HEK293T (cell line): ENCODE measurements at regions not wholly inside any gene's neighbourhood (a gene's known extent, or its start where the extent isn't known, plus 50 kb on each side); places are given as distances from the start of the nearest gene placed in this dataset.

Experiments
- CTCF ChIA-PET: fragments of 350-600 bp; formaldehyde crosslinking; extraction: SDS; loops from one replicate; lab custom pipeline; 2021; ENCODE audit warnings: antibody characterized with exemption, inconsistent platforms; lab: Yijun Ruan, JAX
- POLR2A ChIA-PET: fragments of 350-600 bp; formaldehyde crosslinking; extraction: SDS; loops from one replicate; lab custom pipeline; 2020; ENCODE audit warnings: antibody characterized with exemption, inconsistent platforms; lab: Yijun Ruan, JAX
- DNase-seq: peaks from one replicate; pipeline ENCODE4 v3.0.0; 2012; ENCODE audit warnings: mixed read lengths; ENCODE audit errors: extremely low spot score
- ARNT ChIP-seq: fragments of 450-650 bp; IDR thresholded peaks from 2 replicates; pipeline ENCODE4 v1.6.1; 2017; ENCODE audit warnings: mild to moderate bottlenecking
- BHLHE40 ChIP-seq: fragments of 450-650 bp; IDR thresholded peaks from 2 replicates; pipeline ENCODE4 v1.6.1; 2016; ENCODE audit warnings: mild to moderate bottlenecking, moderate library complexity, borderline replicate concordance
- CTBP1 ChIP-seq: fragments of 450-650 bp; IDR thresholded peaks from 2 replicates; pipeline ENCODE4 v1.6.1; 2016; ENCODE audit warnings: borderline replicate concordance
- ELF4 ChIP-seq: fragments of 450-650 bp; IDR thresholded peaks from 2 replicates; pipeline ENCODE4 v1.6.1; 2017; ENCODE audit warnings: antibody characterized with exemption
- FOXA1 ChIP-seq: fragments of 450-650 bp; IDR thresholded peaks from 2 replicates; pipeline ENCODE4 v1.6.1; 2016; ENCODE audit warnings: mild to moderate bottlenecking
- FOXK2 ChIP-seq: fragments of 450-650 bp; IDR thresholded peaks from 2 replicates; pipeline ENCODE4 v1.6.1; 2016; ENCODE audit warnings: mild to moderate bottlenecking
- FOXM1 ChIP-seq: fragments of 450-650 bp; IDR thresholded peaks from 2 replicates; pipeline ENCODE4 v1.6.1; 2017; ENCODE audit warnings: mild to moderate bottlenecking, borderline replicate concordance
- HDGF ChIP-seq: fragments of 450-650 bp; IDR thresholded peaks from 2 replicates; pipeline ENCODE4 v1.6.1; 2017; ENCODE audit warnings: antibody characterized with exemption, borderline replicate concordance
- L3MBTL2 ChIP-seq: fragments of 450-650 bp; conservative IDR thresholded peaks from 2 replicates; pipeline ENCODE4 v1.6.1; 2016; ENCODE audit warnings: mild to moderate bottlenecking
- LEF1 ChIP-seq: fragments of 450-650 bp; IDR thresholded peaks from 2 replicates; pipeline ENCODE4 v1.6.1; 2017; ENCODE audit warnings: mild to moderate bottlenecking, borderline replicate concordance
- NFRKB ChIP-seq: fragments of 450-650 bp; IDR thresholded peaks from 2 replicates; pipeline ENCODE4 v1.6.1; 2016; ENCODE audit warnings: mild to moderate bottlenecking, moderate library complexity
- SP1 ChIP-seq: fragments of 450-650 bp; IDR thresholded peaks from 2 replicates; pipeline ENCODE4 v1.6.1; 2017
- SUZ12 ChIP-seq: fragments of 450-650 bp; IDR thresholded peaks from 2 replicates; pipeline ENCODE4 v1.6.1; 2016; ENCODE audit warnings: mild to moderate bottlenecking
- TARDBP ChIP-seq: fragments of 450-650 bp; IDR thresholded peaks from 2 replicates; pipeline ENCODE4 v1.6.1; 2016
- ZNF384 ChIP-seq: fragments of 450-650 bp; IDR thresholded peaks from 2 replicates; pipeline ENCODE4 v1.6.1; 2016
- TF ChIP-seq, protein P1 (sequence below): fragments of 450-650 bp; IDR thresholded peaks from 2 replicates; pipeline ENCODE4 v1.6.1; 2016

DNA sequence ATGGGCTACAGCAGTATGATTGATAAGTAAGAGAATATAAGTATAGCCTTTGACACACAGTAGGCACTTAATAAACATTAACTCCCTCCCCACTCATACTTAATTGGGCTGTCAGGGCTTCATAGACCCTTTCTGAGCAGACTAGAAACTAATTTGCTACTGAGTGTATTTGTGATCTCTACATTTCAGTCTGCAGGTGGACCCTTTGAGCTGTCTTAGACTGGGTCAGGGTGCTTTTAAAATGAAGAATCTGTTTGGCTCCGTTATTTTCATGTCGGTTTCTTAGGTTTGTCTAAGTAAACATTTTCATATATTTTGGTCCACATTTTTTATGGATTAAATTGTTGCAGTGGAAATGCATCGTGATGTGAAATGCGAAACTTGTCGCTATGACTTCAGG is 50.3 kb upstream of the SELENOK start:
- ChIA-PET CTCF (no interaction called here), POLR2A (no interaction called here)
- no peak for DNase-seq
- TF ChIP-seq SP1, result no peak
- no peak for TF ChIP-seq FOXA1
- no peak for TF ChIP-seq ARNT
- TF ChIP-seq SUZ12, result no peak
- no peak for TF ChIP-seq TARDBP
- no peak for TF ChIP-seq ELF4
- no peak for TF ChIP-seq FOXM1
- no peak for TF ChIP-seq HDGF
- no peak for TF ChIP-seq LEF1
- no peak for TF ChIP-seq ZNF384
- TF ChIP-seq L3MBTL2, result no peak
- no peak for TF ChIP-seq BHLHE40
- TF ChIP-seq FOXK2, result no peak
- TF ChIP-seq, protein P1, sequence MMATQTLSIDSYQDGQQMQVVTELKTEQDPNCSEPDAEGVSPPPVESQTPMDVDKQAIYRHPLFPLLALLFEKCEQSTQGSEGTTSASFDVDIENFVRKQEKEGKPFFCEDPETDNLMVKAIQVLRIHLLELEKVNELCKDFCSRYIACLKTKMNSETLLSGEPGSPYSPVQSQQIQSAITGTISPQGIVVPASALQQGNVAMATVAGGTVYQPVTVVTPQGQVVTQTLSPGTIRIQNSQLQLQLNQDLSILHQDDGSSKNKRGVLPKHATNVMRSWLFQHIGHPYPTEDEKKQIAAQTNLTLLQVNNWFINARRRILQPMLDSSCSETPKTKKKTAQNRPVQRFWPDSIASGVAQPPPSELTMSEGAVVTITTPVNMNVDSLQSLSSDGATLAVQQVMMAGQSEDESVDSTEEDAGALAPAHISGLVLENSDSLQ, result no peak
- no peak for TF ChIP-seq CTBP1
- TF ChIP-seq NFRKB, result no peak
